Liver (tissue), 8 donors: ENCODE measurements at regions not wholly inside any gene's neighbourhood (a gene's known extent, or its start where the extent isn't known, plus 50 kb on each side); places are given as distances from the start of the nearest gene placed in this dataset.

Experiments
- DNase-seq: peaks from one replicate; pipeline ENCODE4 v3.0.0-alpha.2; 2017; ENCODE audit warnings: low spot score
- H3K27ac ChIP-seq, 2 donors: one replicate each; pipeline ENCODE4 v1.7.0; 2013; ENCODE audit warnings: inconsistent platforms in 2 of 2, low read length in 2 of 2, control low read depth in 1 of 2, low read depth in 1 of 2, mild to moderate bottlenecking in 1 of 2
- H3K27me3 ChIP-seq, 4 donors: one replicate each; pipeline versions ENCODE4 v1.6.1 to v1.7.0; 2013; ENCODE audit warnings: low read length in 3 of 4, inconsistent platforms in 1 of 4, mild to moderate bottlenecking in 1 of 4, moderate library complexity in 1 of 4; ENCODE audit not compliant: control insufficient read depth in 4 of 4, insufficient read depth in 4 of 4
- H3K36me3 ChIP-seq, 4 donors: one replicate each; pipeline versions ENCODE4 v1.6.1 to v1.7.0; 2013; ENCODE audit warnings: low read length in 3 of 4, mild to moderate bottlenecking in 3 of 4, low read depth in 1 of 4, moderate library complexity in 1 of 4; ENCODE audit not compliant: control insufficient read depth in 4 of 4, insufficient read depth in 3 of 4
- H3K4me1 ChIP-seq, 4 donors: one replicate each; pipeline versions ENCODE4 v1.6.1 to v1.7.0; 2013; ENCODE audit warnings: low read length in 3 of 4, mild to moderate bottlenecking in 3 of 4, moderate library complexity in 1 of 4; ENCODE audit not compliant: control insufficient read depth in 4 of 4, insufficient read depth in 4 of 4
- H3K4me3 ChIP-seq, 3 donors: one replicate each; pipeline versions ENCODE4 v1.6.1 to v1.7.0; 2013; ENCODE audit warnings: low read length in 3 of 3, control low read depth in 1 of 3, low read depth in 1 of 3, mild to moderate bottlenecking in 1 of 3
- H3K9ac ChIP-seq, 2 donors: one replicate each; pipeline ENCODE4 v1.7.0; 2013; ENCODE audit warnings: low read length in 2 of 2, mild to moderate bottlenecking in 2 of 2, moderate library complexity in 2 of 2, control low read depth in 1 of 2, low read depth in 1 of 2
- H3K9me3 ChIP-seq, 4 donors: one replicate each; pipeline versions ENCODE4 v1.6.1 to v1.7.0; 2013; ENCODE audit warnings: low read length in 3 of 4; ENCODE audit not compliant: control insufficient read depth in 4 of 4
- EGR1 ChIP-seq, 2 donors: IDR thresholded peaks; 2 replicates each; pipeline ENCODE4 v1.6.1; 2016 to 2018; ENCODE audit warnings: antibody characterized with exemption in 2 of 2, low read depth in 2 of 2
- FOXA1 ChIP-seq: IDR thresholded peaks from 2 replicates; pipeline ENCODE4 v1.6.1; 2016; ENCODE audit warnings: antibody characterized with exemption
- HNF4A ChIP-seq, 2 donors: conservative IDR thresholded peaks; 2 replicates each; pipeline ENCODE4 v1.6.1; 2016; ENCODE audit warnings: antibody characterized with exemption in 2 of 2, mild to moderate bottlenecking in 2 of 2
- HNF4G ChIP-seq: IDR thresholded peaks from 2 replicates; pipeline ENCODE4 v1.6.1; 2016; ENCODE audit warnings: antibody characterized with exemption
- JUND ChIP-seq, 2 donors: IDR thresholded peaks; 2 replicates each; pipeline ENCODE4 v1.6.1; 2016; ENCODE audit warnings: antibody characterized with exemption in 2 of 2
- NR2F2 ChIP-seq: IDR thresholded peaks from 2 replicates; pipeline ENCODE4 v1.6.1; 2016; ENCODE audit warnings: antibody characterized with exemption
- RAD21 ChIP-seq, 2 donors: IDR thresholded peaks; 2 replicates each; pipeline ENCODE4 v1.6.1; 2016; ENCODE audit warnings: antibody characterized with exemption in 2 of 2, mild to moderate bottlenecking in 2 of 2
- RXRA ChIP-seq, 2 donors: IDR thresholded peaks; 2 replicates each; pipeline ENCODE4 v1.6.1; 2017 to 2018; ENCODE audit warnings: antibody characterized with exemption in 2 of 2, mild to moderate bottlenecking in 1 of 2
- SP1 ChIP-seq: IDR thresholded peaks from 2 replicates; pipeline ENCODE4 v1.6.1; 2018; ENCODE audit warnings: antibody characterized with exemption, mild to moderate bottlenecking
- TAF1 ChIP-seq: conservative IDR thresholded peaks from 2 replicates; pipeline ENCODE4 v1.6.1; 2016; ENCODE audit warnings: antibody characterized with exemption, mild to moderate bottlenecking
- YY1 ChIP-seq: IDR thresholded peaks from 2 replicates; pipeline ENCODE4 v1.6.1; 2016; ENCODE audit warnings: antibody characterized with exemption, mild to moderate bottlenecking
- WGBS: extraction: QIAGEN DNeasy Blood & Tissue Kit; methylation state at CpG from one replicate; pipeline ENCODE4 v1.1.7; 2013; 5-methylcytosine and 5-hydroxymethylcytosine counted together
- TF ChIP-seq, protein P1 (sequence below): IDR thresholded peaks from 2 replicates; pipeline ENCODE4 v1.6.1; 2016; ENCODE audit warnings: antibody characterized with exemption
- TF ChIP-seq, protein P2 (sequence below): IDR thresholded peaks from 2 replicates; pipeline ENCODE4 v1.6.1; 2016; ENCODE audit warnings: antibody characterized with exemption, mild to moderate bottlenecking
- TF ChIP-seq, protein P3 (sequence below): fragments of 150-350 bp; IDR thresholded peaks from 2 replicates; pipeline ENCODE4 v1.5.1; 2017; ENCODE audit warnings: improper control_type of control experiment, low read depth, low read length; ENCODE audit not compliant: missing input control
- TF ChIP-seq, protein P4 (sequence below): IDR thresholded peaks from 2 replicates; pipeline ENCODE4 v1.6.1; 2016; ENCODE audit warnings: antibody characterized with exemption
- TF ChIP-seq, protein P5 (sequence below): IDR thresholded peaks from 2 replicates; pipeline ENCODE4 v1.6.1; 2016; ENCODE audit warnings: antibody characterized with exemption
- donor health status: healthy.
- donor health status: healthy.
- donor health status: healthy.
- donor health status: healthy.
- donor health status: healthy.

DNA sequence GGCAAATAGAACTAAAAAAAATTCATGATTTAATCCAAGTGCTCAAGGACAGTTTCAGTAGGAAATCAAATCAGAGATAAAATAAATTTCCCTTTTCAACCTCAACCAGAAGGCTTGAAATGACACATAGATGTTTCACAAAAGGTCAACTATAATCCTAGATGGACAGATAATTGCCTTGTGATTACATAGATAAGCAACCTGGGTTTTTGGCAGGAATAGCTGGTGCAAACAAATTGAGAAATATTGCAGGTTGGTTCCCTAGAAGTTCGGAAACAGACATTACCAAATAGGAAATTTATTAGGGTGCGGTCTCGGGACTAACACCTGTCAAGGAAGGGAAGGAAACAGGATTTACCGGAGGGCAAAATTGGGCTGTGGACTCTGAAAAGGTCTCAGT, 497.5 kb downstream of the COG6 start (continued):
- peak; percentile 9 to 14 for TF ChIP-seq RAD21 (IDR thresholded peaks at IDR 0.05)
- TF ChIP-seq, protein P1, sequence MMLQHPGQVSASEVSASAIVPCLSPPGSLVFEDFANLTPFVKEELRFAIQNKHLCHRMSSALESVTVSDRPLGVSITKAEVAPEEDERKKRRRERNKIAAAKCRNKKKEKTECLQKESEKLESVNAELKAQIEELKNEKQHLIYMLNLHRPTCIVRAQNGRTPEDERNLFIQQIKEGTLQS, result no peak
- no peak for TF ChIP-seq YY1
- TF ChIP-seq TAF1, result no peak
- peak in 1 of 2 donors; percentile 33 for TF ChIP-seq HNF4A (conservative IDR thresholded peaks at IDR 0.05)

DNA sequence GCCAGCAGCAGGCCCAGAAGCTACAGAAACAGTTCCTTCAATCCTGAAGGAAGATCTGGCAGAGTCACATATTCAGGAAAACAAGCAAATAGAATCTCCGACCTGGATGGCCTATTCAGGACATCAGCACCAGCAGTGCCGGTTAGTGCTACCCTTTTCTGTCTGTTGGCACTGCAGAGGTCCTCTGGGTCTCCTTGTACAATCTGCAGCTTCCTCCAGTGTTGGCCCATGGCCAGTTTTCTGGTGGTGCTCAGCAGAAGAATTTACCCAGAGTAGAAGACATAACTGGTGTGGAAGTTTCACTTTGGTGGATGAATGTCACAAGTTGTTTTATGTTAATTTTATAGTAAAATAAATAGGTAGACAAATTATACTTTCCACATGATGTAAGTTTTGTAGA, 498.1 kb downstream of the COG6 start:
- H3K27me3 ChIP-seq, result no peaks in the 10 kb centered on the region
- H3K9ac ChIP-seq, result no peak overlapping the region
- no peak for DNase-seq
- 81% methylated on average over 2 of the region's 2 CpGs for WGBS
- no peaks in the 10 kb centered on the region for H3K4me1 ChIP-seq
- H3K36me3 ChIP-seq, result no peaks in the 10 kb centered on the region
- no peaks in the 10 kb centered on the region for H3K9me3 ChIP-seq
- no peak overlapping the region for H3K4me3 ChIP-seq
- no peak overlapping the region for H3K27ac ChIP-seq
- no peak for TF ChIP-seq EGR1 (IDR thresholded peaks at IDR 0.05; ENCODE audit: low read depth in 2 of 2)
- TF ChIP-seq, protein P2, sequence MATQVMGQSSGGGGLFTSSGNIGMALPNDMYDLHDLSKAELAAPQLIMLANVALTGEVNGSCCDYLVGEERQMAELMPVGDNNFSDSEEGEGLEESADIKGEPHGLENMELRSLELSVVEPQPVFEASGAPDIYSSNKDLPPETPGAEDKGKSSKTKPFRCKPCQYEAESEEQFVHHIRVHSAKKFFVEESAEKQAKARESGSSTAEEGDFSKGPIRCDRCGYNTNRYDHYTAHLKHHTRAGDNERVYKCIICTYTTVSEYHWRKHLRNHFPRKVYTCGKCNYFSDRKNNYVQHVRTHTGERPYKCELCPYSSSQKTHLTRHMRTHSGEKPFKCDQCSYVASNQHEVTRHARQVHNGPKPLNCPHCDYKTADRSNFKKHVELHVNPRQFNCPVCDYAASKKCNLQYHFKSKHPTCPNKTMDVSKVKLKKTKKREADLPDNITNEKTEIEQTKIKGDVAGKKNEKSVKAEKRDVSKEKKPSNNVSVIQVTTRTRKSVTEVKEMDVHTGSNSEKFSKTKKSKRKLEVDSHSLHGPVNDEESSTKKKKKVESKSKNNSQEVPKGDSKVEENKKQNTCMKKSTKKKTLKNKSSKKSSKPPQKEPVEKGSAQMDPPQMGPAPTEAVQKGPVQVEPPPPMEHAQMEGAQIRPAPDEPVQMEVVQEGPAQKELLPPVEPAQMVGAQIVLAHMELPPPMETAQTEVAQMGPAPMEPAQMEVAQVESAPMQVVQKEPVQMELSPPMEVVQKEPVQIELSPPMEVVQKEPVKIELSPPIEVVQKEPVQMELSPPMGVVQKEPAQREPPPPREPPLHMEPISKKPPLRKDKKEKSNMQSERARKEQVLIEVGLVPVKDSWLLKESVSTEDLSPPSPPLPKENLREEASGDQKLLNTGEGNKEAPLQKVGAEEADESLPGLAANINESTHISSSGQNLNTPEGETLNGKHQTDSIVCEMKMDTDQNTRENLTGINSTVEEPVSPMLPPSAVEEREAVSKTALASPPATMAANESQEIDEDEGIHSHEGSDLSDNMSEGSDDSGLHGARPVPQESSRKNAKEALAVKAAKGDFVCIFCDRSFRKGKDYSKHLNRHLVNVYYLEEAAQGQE, result no peak
- TF ChIP-seq JUND (IDR thresholded peaks at IDR 0.05), result no peak
- TF ChIP-seq HNF4G, result no peak
- no peak for TF ChIP-seq FOXA1
- no peak for TF ChIP-seq HNF4A (conservative IDR thresholded peaks at IDR 0.05)
- TF ChIP-seq, protein P1, result no peak
- TF ChIP-seq, protein P3, sequence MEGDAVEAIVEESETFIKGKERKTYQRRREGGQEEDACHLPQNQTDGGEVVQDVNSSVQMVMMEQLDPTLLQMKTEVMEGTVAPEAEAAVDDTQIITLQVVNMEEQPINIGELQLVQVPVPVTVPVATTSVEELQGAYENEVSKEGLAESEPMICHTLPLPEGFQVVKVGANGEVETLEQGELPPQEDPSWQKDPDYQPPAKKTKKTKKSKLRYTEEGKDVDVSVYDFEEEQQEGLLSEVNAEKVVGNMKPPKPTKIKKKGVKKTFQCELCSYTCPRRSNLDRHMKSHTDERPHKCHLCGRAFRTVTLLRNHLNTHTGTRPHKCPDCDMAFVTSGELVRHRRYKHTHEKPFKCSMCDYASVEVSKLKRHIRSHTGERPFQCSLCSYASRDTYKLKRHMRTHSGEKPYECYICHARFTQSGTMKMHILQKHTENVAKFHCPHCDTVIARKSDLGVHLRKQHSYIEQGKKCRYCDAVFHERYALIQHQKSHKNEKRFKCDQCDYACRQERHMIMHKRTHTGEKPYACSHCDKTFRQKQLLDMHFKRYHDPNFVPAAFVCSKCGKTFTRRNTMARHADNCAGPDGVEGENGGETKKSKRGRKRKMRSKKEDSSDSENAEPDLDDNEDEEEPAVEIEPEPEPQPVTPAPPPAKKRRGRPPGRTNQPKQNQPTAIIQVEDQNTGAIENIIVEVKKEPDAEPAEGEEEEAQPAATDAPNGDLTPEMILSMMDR, result no peak
- TF ChIP-seq SP1, result no peak
- no peak for TF ChIP-seq YY1
- TF ChIP-seq TAF1, result no peak
- TF ChIP-seq, protein P4, sequence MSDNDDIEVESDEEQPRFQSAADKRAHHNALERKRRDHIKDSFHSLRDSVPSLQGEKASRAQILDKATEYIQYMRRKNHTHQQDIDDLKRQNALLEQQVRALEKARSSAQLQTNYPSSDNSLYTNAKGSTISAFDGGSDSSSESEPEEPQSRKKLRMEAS, result no peak
- TF ChIP-seq NR2F2, result no peak
- TF ChIP-seq, protein P5, sequence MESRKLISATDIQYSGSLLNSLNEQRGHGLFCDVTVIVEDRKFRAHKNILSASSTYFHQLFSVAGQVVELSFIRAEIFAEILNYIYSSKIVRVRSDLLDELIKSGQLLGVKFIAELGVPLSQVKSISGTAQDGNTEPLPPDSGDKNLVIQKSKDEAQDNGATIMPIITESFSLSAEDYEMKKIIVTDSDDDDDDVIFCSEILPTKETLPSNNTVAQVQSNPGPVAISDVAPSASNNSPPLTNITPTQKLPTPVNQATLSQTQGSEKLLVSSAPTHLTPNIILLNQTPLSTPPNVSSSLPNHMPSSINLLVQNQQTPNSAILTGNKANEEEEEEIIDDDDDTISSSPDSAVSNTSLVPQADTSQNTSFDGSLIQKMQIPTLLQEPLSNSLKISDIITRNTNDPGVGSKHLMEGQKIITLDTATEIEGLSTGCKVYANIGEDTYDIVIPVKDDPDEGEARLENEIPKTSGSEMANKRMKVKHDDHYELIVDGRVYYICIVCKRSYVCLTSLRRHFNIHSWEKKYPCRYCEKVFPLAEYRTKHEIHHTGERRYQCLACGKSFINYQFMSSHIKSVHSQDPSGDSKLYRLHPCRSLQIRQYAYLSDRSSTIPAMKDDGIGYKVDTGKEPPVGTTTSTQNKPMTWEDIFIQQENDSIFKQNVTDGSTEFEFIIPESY, result no peak
- no peak for TF ChIP-seq RAD21 (IDR thresholded peaks at IDR 0.05)
- TF ChIP-seq RXRA (IDR thresholded peaks at IDR 0.05), result no peak
